ENCODE measurements at regions not wholly inside any gene's neighbourhood (a gene's known extent, or its start where the extent isn't known, plus 50 kb on each side); places are given as distances from the start of the nearest gene placed in this dataset.

DNA sequence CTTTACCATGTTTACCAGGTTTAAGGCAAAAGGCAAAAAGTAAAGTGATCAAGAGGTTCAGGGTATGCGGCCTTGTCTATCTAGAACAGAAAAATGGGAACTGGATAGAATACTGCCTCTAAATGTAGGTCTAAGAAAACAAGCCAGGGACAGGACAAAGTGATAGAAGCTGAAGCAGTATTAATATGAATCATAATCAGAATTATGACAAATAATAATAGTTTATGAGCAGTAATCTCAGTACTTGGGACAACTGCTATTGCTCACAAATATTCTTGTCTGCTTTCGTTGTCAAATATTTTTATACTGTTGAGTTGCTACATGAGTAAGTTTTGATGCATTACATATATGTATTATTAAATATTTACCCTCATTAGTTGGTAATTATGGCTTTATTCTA, 356.9 kb upstream of the RBMS3 start:
- no peak for TF ChIP-seq CTCF (IDR thresholded peaks at IDR 0.05; ENCODE audit: low read length)
- no peak for TF ChIP-seq EZH2 (optimal IDR thresholded peaks at IDR 0.05; ENCODE audit: low read depth, low read length)

Data from MM.1S (cell line).